GM20000 (cell line): ENCODE measurements at regions not wholly inside any gene's neighbourhood (a gene's known extent, or its start where the extent isn't known, plus 50 kb on each side); places are given as distances from the start of the nearest gene placed in this dataset.

Experiments used
- DNase-seq: peaks from one replicate; pipeline ENCODE4 v3.0.0; 2012; ENCODE audit warnings: low spot score
- CTCF ChIP-seq: IDR thresholded peaks from 2 replicates; pipeline ENCODE4 v1.5.1; 2012; ENCODE audit warnings: mild to moderate bottlenecking, control low read depth; ENCODE audit errors: extremely low read depth, missing control alignments

GRCh38 chrX:137998619-137999018, 432.7 kb downstream of the ZIC3 start:
- TF ChIP-seq CTCF: no peak
- DNase-seq: no peak

- TF ChIP-seq CTCF: no peak
- no peak for DNase-seq
These were observed 433.1 kb downstream of the ZIC3 start for GRCh38 chrX:137999071-137999470.

GRCh38 chrX:137999552-137999951, 433.6 kb downstream of the ZIC3 start:
- no peak for TF ChIP-seq CTCF
- DNase-seq: no peak

DNA sequence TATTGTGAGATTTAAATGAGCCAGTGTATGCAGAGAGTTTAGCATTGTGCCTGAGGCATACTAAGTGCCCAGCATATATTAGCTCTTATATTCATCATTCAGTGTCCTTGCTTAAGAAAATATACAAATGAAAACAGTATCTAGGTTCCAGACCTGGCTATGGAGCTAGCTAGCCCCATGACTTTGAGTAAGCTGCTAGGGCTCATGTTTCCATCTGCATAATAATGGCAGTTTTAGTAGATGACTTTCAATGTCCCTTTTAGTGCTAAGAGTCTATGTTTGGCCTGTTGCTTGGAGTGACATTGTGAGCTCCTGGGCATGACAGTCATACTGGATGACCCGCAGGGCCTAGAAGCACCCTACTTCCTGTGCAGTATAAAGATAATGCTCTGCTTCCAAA, 435.3 kb downstream of the ZIC3 start:
- no peak for DNase-seq
- no peak for TF ChIP-seq CTCF

GRCh38 chrX:138006180-138006579, 440.3 kb downstream of the ZIC3 start:
- no peak for TF ChIP-seq CTCF
- no peak for DNase-seq

GRCh38 chrX:138008281-138008680, 442.4 kb downstream of the ZIC3 start:
- TF ChIP-seq CTCF: no peak
- no peak for DNase-seq

- DNase-seq: no peak
- TF ChIP-seq CTCF: no peak
These were observed 445.5 kb downstream of the ZIC3 start for GRCh38 chrX:138011468-138011867.
